ENCODE measurements at regions not wholly inside any gene's neighbourhood (a gene's known extent, or its start where the extent isn't known, plus 50 kb on each side); places are given as distances from the start of the nearest gene placed in this dataset.

DNA sequence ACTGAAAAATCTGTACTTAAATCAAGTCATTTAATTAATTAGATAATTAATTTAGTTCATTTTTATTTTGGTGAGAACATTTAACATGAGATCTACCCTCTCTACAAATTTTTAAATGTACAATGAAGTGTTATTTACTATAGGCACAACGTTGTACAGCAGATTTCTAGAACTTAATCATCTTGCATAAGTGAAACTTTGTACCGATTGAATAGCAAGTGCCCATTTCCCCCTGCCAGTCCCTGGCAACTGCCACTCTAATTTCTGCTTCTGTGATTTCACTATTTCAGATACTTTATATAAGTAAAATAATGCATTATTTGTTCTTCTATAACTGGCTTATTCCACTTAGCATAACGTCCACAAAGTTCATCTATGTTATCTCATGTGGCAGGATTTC lies 50.1 kb upstream of the SYTL5 start:
- Histone ChIP-seq H3K27ac (ENCODE audit: low read depth, low read length) (no peak overlapping the region), H3K27me3 (ENCODE audit: insufficient read depth, low read length, poor library complexity, severe bottlenecking) (no peaks in the 10 kb centered on the region), H3K4me1 (ENCODE audit: insufficient read depth, low read length) (no peaks in the 10 kb centered on the region), H3K4me3 (ENCODE audit: low read length) (no peak overlapping the region), H3K36me3 (ENCODE audit: insufficient read depth, low read length) (no peaks in the 10 kb centered on the region), H3K9me3 (ENCODE audit: low read length) (no peaks in the 10 kb centered on the region)
- ChIA-PET POLR2A (no interaction called here), CTCF (no interaction called here)
- Mint-ChIP-seq H3K4me1 (no peaks in the 10 kb centered on the region), H3K4me3 (no peak overlapping the region), H3K27ac (no peak overlapping the region), H3K36me3 (no peaks in the 10 kb centered on the region), H3K9me3 (no peaks in the 10 kb centered on the region), H3K27me3 (peaks cover 0 to 4% of the 10 kb centered on the region in 2 donors)
- no peak for DNase-seq
